ENCODE measurements at regions not wholly inside any gene's neighbourhood (a gene's known extent, or its start where the extent isn't known, plus 50 kb on each side); places are given as distances from the start of the nearest gene placed in this dataset.
A peak's percentile ranks its signal among the peaks of the same experiment; 100 is the strongest.

DNA sequence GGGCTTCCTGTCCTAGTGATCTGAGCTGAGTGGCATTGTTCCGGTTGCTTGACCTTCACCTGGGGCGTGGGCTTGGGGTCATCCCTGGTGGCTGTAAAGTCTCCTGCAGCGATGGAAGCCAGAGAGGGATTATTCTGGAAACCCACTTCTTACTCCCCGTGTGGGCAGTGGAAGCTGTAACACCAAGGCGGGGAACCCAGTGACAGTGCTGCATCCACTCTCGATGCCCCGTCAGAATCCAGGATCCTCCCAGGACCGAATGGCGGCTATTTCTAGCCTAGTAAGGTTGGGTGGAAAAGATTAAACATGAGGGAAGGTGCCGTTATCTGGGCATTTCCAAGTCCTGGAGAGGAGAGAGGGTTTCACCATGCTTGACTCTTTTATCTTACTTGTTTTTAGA lies 280.6 kb downstream of the ZNF536 start:
- 73 to 100% (median 88%) methylated on average over 2 to 8 of the region's 10 CpGs; no CpG with 5 or more reads in 3 of the 10 experiments for WGBS, 10 experiments
- in situ Hi-C loops (cut with MboI; ENCODE audit: low pct_unique_long_range_greater_than_20kb in 2 of 9, low sequenced_read_pairs in 9 of 9, unreplicated experiment in 9 of 9), result loop anchor here in 4 of 9 experiments (25.0 kb wide), 2 partner anchors 915 to 1910 kb away; no protein-coding TSS in a partner anchor
- no peak for ATAC-seq (replicated peaks in 6 of 8)
- Histone ChIP-seq H3K27ac (no peak overlapping the region), H3K4me3 (no peak overlapping the region), H3K4me1 (replicated peaks in 1 of 2) (peaks cover 48 to 51% of the 10 kb centered on the region in 2 donors)

DNA sequence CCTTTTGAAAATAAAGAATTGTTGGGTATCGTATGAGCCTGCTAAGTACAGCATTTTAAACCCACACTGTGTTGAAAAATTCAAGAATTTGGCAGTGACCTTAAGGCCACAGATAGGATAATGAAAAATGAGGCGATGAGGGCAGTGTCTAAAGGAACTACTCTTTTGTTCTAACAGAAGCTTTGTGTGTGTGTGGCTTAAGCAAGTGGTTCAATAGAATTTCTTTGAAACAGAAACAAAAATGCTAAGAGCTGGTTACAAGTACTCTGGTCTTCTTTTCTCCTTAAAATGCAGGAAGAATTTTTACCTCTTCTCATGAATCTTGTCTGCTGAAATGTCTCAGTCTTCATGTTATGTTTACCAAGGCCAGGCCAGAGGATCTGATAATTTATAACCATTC lies 279.5 kb downstream of the ZNF536 start:
- in situ Hi-C loops (cut with MboI; ENCODE audit: low pct_unique_long_range_greater_than_20kb in 2 of 9, low sequenced_read_pairs in 9 of 9, unreplicated experiment in 9 of 9), result loop anchor here in 4 of 9 experiments (25.0 kb wide), 2 partner anchors 914 to 1911 kb away; no protein-coding TSS in a partner anchor
- ATAC-seq (replicated peaks in 6 of 8), result no peak
- 0 to 100% (median 37%) methylated on average over 1 to 2 of the region's 2 CpGs for WGBS, 10 experiments

DNA sequence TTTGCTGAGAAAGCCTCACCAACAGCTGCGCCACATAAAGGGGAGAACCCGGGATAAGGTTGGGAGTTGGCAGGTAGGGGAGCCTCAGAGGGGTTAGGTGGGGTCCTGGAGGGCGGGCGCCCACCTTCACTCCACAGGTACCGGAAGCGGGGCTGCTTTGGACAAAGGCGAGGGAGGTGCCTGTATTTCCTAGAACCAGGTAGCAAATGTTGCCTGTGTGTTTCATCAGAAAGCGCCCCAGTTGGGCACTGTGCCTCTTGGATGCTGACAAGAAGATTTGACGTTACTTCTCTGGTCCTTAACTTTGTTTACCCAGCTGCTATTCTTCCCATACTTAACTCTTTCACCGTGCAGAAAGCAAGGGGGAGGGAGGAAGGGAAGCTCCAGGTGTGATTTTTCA lies 278.9 kb downstream of the ZNF536 start:
- peak overlapping the region in 1 of 2 donors; percentile 4 for H3K27ac ChIP-seq
- peaks cover 60 to 68% of the 10 kb centered on the region in 2 donors for H3K4me1 ChIP-seq (replicated peaks in 1 of 2)
- peak in 2 of 8 experiments; percentile 10 to 27 for ATAC-seq (replicated peaks in 6 of 8)
- no peak overlapping the region for H3K4me3 ChIP-seq
- 0 to 57% (median 48%) methylated on average over 1 to 7 of the region's 10 CpGs; no CpG with 5 or more reads in 2 of the 10 experiments for WGBS, 10 experiments
- in situ Hi-C loops (cut with MboI; ENCODE audit: low pct_unique_long_range_greater_than_20kb in 2 of 9, low sequenced_read_pairs in 9 of 9, unreplicated experiment in 9 of 9), result loop anchor here in 4 of 9 experiments (25.0 kb wide), 2 partner anchors 914 to 1911 kb away; no protein-coding TSS in a partner anchor

More for the DNA sequence above, 279.5 kb downstream of the ZNF536 start:
- Histone ChIP-seq H3K27ac (peak overlapping the region in 1 of 2 donors; percentile 4), H3K4me1 (replicated peaks in 1 of 2) (peaks cover 53 to 62% of the 10 kb centered on the region in 2 donors), H3K4me3 (no peak overlapping the region)

DNA sequence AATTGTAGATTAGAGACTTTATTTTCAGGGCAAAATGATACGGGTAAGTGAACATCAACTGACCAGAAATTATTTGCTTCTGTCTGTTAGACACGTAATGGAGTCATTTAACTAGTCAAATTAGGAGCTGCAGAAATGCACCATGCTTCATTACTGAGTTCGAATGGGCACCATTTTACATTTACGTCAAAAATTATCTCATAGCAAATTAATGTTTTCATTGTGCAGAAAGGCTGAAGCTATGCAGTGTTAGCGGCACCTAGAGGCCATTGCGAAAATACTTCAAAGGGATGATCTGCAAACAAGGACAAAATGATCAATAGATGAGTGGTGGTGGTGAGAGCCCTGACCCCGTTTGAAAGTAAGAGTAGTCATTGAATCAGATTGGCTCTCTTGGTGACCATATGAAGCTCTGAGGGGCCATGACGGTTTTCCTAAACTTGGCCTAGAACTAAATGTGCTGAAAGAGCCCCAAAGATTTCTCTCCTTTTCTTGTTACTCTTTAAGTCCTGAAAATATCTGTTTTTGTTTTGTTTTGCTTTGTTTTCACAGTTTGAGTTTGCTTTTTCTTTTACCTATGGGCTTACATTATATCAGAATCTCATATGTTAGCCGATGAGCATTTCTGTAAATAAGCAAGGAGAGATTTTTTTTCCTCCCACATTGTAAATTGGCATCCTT lies 277.9 kb downstream of the ZNF536 start:
- Histone ChIP-seq H3K4me3 (no peak overlapping the region), H3K27ac (no peak overlapping the region), H3K4me1 (replicated peaks in 1 of 2) (peaks cover 65 to 74% of the 10 kb centered on the region in 2 donors)
- in situ Hi-C loops (cut with MboI; ENCODE audit: low pct_unique_long_range_greater_than_20kb in 2 of 9, low sequenced_read_pairs in 9 of 9, unreplicated experiment in 9 of 9), result loop anchor here in 7 of 9 experiments (25.0 kb wide), 5 partner anchors 413 to 1912 kb away; no protein-coding TSS in a partner anchor
- peak; percentile 39 to 80 (median 48) for ATAC-seq (replicated peaks in 6 of 8)
- WGBS, 10 experiments, result 0 to 30% (median 13%) methylated on average over 1 to 9 of the region's 9 CpGs

DNA sequence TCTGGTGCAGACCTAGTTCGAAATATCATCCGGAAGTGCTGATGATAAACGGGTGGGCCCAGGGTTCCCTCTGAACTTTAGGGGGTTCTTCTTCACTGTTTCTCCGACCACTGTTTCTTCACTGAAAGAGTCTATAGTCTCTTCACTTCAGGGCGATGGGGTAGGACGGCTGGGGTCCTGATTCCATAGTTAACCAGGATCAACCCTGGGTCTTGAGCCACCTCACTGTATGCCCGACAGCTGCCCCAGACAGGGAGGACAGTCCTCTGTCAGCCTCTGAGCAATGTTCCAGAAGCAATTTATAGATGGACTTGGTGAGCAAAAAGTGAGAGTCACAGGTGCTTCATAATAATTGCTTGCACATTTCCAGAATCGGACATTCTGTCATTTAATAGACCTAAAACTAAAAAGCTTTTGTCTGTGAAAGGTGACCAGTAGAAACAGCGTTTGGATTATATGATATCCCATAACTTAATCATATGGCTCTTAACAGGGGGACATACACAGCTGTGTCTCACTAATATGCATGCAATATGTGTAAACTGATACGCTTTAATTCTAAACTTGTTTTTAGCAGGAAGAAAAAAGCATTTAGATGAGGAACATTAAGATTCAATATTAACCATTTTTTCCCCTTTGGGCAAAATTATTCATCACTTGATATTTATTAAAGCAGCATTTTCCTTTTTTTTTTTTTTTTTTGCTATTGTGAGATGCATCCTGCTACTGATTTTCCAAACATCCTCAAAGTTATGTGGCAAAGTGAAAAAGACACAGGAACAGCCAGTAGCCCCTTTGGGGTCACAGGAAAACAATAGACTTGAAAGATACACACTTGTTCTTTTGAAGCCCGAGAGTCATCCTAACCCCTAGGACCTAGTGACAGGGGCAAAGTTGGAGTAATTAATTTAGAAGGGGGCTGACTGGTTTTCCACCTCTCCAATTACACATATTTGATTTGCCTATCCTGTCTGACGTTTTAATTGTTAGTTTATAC lies 277.0 kb downstream of the ZNF536 start:
- Histone ChIP-seq H3K27ac (no peak overlapping the region), H3K4me3 (no peak overlapping the region), H3K4me1 (replicated peaks in 1 of 2) (peaks cover 65 to 71% of the 10 kb centered on the region in 2 donors)
- no peak for ATAC-seq (replicated peaks in 6 of 8)
- WGBS, 10 experiments, result 28 to 94% (median 60%) methylated on average over 5 to 11 of the region's 12 CpGs
- in situ Hi-C loops (cut with MboI; ENCODE audit: low pct_unique_long_range_greater_than_20kb in 2 of 9, low sequenced_read_pairs in 9 of 9, unreplicated experiment in 9 of 9), result loop anchor here in 5 of 9 experiments (25.0 kb wide), 3 partner anchors 412 to 887 kb away; no protein-coding TSS in a partner anchor

DNA sequence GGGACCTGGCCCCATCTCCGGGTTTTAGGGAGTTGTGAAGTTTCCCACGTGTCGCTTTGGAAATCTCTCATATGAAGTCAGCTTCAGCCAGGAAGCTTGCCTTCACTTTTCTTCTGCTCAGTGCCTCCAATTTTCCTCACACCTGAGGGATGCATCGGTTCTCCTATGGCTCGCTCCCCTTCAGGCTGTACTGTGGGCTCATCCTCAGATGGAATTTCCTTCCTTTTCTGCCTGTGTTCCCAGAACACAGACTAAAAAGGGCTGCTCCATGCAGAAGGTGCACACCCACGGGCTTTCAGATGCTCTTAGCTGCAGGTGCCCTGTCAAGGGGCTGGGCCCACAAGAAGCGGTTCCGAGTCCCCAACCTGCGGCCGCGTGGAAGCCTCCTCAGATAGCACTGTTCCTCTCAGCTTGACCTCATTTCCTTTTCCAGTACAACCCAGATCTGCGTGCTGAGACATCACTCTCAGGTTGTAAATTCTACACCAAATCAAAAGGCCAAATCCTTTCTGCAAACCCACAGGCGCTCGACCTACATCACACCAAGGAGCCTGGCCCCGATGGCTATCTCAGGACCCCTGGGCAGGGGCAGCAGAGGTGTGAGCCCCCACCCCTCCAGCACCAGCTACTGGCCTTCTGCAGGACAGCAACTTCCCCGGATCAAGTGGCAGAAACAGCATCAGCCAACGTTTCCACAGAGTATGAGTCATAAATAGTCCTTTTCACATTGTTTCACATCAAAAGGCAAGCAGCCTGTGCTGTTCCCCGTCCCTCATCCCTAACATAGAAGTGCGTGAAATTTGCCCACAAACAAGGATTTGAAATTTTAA lies 275.9 kb downstream of the ZNF536 start:
- no peak overlapping the region for H3K4me3 ChIP-seq
- H3K27ac ChIP-seq, result peak overlapping the region in 1 of 2 donors; percentile 54
- WGBS, 10 experiments, result 8 to 100% (median 67%) methylated on average over 1 to 14 of the region's 19 CpGs; no CpG with 5 or more reads in 1 of the 10 experiments
- H3K4me1 ChIP-seq (replicated peaks in 1 of 2), result peaks cover 65 to 70% of the 10 kb centered on the region in 2 donors
- peak in 6 of 8 experiments; percentile 52 to 90 (median 85) for ATAC-seq (replicated peaks in 6 of 8)
- in situ Hi-C loops (cut with MboI; ENCODE audit: low pct_unique_long_range_greater_than_20kb in 2 of 9, low sequenced_read_pairs in 9 of 9, unreplicated experiment in 9 of 9), result loop anchor here in 5 of 9 experiments (25.0 kb wide), 3 partner anchors 411 to 886 kb away; no protein-coding TSS in a partner anchor

DNA sequence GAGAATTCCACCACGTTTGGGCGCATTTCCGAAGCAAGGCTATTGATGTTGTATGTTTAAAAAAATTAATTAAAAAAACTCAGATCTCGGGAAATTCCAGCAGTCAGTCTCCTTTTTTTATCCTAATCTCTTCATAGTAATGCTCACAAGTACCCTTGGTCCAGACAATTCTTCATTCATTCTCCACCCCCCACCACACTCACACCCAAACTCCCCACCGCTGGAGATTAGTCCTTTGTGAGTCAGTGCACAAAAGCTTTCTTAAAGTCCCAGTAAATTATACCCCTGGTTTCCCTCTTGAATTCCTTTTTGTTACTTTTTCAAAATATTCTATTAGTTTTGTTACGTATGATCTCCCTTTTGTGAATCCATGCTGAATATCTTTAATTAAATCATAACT lies 274.6 kb downstream of the ZNF536 start:
- 58 to 100% (median 72%) methylated on average over 1 to 6 of the region's 6 CpGs for WGBS, 10 experiments
- no peak overlapping the region for H3K4me3 ChIP-seq
- H3K27ac ChIP-seq, result no peak overlapping the region
- peaks cover 56 to 57% of the 10 kb centered on the region in 2 donors for H3K4me1 ChIP-seq (replicated peaks in 1 of 2)
- no peak for ATAC-seq (replicated peaks in 6 of 8)
- in situ Hi-C loops (cut with MboI; ENCODE audit: low pct_unique_long_range_greater_than_20kb in 2 of 9, low sequenced_read_pairs in 9 of 9, unreplicated experiment in 9 of 9), result loop anchor here in 5 of 9 experiments (25.0 kb wide), 3 partner anchors 410 to 885 kb away; no protein-coding TSS in a partner anchor

DNA sequence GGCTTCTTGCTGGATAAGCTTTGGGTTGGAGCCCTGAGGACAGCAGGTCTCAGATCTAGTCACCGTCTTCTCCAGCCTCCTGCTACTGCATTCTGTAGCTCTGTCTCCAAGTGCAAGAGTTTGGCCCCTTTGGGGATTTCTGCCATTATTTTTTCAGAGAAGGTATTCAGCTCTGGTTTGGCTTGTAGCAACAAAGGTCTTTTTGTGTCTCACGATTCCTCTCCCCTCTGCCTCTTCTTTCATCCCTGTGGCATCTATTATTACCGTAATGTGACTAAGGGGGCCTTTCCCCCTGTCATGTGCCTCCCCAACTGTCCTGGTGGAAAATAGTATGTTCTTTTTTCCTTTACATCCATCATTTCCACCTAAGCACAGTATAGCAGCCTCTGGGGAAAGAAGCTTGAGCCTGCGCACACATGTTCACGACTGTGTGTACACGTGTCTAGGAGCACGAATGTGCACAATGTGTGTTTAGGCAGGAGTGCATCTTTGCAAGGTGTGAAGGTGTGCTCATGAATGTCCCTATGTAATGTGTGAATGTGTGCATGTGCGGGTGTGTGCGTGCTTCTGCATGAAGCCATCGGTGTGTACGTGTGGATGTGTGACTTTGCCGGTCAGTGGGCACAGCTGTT lies 273.9 kb downstream of the ZNF536 start:
- Histone ChIP-seq H3K4me3 (no peak overlapping the region), H3K4me1 (replicated peaks in 1 of 2) (peaks cover 48 to 49% of the 10 kb centered on the region in 2 donors), H3K27ac (no peak overlapping the region)
- peak in 1 of 8 experiments; percentile 20 for ATAC-seq (replicated peaks in 6 of 8)
- 0 to 92% (median 79%) methylated on average over 1 to 9 of the region's 12 CpGs; no CpG with 5 or more reads in 1 of the 10 experiments for WGBS, 10 experiments
- in situ Hi-C loops (cut with MboI; ENCODE audit: low pct_unique_long_range_greater_than_20kb in 2 of 9, low sequenced_read_pairs in 9 of 9, unreplicated experiment in 9 of 9), result loop anchor here in 5 of 9 experiments (25.0 kb wide), 3 partner anchors 409 to 884 kb away; no protein-coding TSS in a partner anchor

DNA sequence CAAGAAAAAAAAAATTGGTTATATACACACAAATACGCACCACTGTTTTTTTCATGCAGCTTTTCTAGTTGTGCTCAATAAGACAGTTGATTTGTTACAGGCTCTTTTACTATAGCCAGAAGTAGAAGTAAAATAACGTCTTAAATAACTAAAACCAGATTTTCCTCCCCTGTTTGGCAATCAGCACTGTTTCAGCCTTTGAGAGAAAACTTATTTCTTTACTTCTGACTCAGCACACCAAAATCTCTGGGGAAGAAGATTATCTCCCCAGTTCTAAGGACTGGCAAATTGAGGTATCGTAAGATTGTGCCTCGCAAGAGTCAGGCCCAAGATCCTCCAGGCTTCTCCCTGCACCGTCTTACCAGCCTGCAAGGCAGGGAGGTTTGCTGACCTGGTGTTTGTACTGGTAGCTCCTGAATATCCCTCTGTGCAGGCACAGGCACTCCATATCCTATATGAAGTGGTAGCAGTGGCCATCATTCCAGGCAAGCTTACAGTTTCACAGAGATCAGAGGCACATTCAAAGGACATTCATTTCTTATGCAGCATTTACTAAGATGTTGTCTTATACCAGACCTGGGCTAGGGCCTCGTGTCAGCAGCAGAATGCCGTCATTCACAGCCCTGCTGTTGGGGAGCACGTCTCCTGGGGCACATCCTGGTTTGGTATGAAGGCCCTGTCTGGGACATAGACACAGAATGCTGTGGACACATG lies 268.2 kb downstream of the ZNF536 start:
- Histone ChIP-seq H3K4me3 (no peak overlapping the region), H3K4me1 (replicated peaks in 1 of 2) (no peaks in the 10 kb centered on the region), H3K27ac (no peak overlapping the region)
- peak in 2 of 8 experiments; percentile 30 to 50 for ATAC-seq (replicated peaks in 6 of 8)
- in situ Hi-C loops (cut with MboI; ENCODE audit: low pct_unique_long_range_greater_than_20kb in 2 of 9, low sequenced_read_pairs in 9 of 9, unreplicated experiment in 9 of 9), result loop anchor here in 5 of 9 experiments (25.0 kb wide), 3 partner anchors 403 to 878 kb away; no protein-coding TSS in a partner anchor
- WGBS, 10 experiments, result 8 to 100% (median 91%) methylated on average over 1 to 7 of the region's 8 CpGs; no CpG with 5 or more reads in 3 of the 10 experiments

DNA sequence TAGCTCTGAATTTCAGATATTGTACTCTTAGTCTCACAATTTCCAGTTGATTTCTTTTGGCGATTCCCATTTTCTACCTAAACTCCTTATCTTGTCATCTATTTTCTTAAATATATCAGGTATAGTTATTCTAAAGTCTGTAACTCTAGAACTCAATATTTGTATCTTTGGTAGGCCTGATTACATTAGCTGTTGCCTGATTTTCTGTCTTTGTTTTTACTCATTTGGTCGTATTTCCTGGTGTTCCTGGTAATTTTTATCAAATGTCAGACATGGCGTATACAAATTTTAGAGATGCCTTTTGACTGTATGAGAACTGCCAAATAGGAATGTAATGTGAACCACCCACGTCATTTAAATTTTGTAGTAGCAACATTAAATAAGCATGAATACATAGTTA lies 266.7 kb downstream of the ZNF536 start:
- Histone ChIP-seq H3K4me1 (replicated peaks in 1 of 2) (no peaks in the 10 kb centered on the region), H3K4me3 (no peak overlapping the region), H3K27ac (no peak overlapping the region)
- in situ Hi-C loops (cut with MboI; ENCODE audit: low pct_unique_long_range_greater_than_20kb in 2 of 9, low sequenced_read_pairs in 9 of 9, unreplicated experiment in 9 of 9), result loop anchor here in 5 of 9 experiments (25.0 kb wide), 3 partner anchors 402 to 877 kb away; no protein-coding TSS in a partner anchor
- 55 to 100% (median 82%) methylated on average over 1 to 4 of the region's 4 CpGs for WGBS, 10 experiments
- no peak for ATAC-seq (replicated peaks in 6 of 8)

DNA sequence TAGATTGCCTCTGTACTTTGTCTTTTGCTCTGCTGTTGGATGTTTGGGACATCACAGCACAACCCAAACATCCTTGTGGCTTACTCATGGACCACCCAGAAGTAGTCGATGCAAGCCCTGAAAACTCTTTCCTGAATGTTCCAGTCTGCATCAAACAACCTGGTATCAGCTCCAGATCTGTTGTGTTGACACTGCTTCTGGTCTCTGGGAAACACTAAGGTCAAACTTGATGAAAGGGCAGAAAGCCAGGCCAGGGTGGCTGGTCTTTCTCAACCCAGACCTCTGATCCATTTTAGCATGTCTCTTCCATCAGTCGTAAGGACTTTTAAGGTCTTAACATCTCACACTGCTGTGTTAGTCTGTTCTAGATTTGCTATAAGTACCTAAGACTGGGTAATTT lies 265.7 kb downstream of the ZNF536 start:
- 64 to 100% (median 90%) methylated on average over 1 to 2 of the region's 2 CpGs; no CpG with 5 or more reads in 3 of the 10 experiments for WGBS, 10 experiments
- Histone ChIP-seq H3K4me3 (no peak overlapping the region), H3K27ac (no peak overlapping the region), H3K4me1 (replicated peaks in 1 of 2) (no peaks in the 10 kb centered on the region)
- ATAC-seq (replicated peaks in 6 of 8), result no peak
- in situ Hi-C loops (cut with MboI; ENCODE audit: low pct_unique_long_range_greater_than_20kb in 2 of 9, low sequenced_read_pairs in 9 of 9, unreplicated experiment in 9 of 9), result loop anchor here in 5 of 9 experiments (25.0 kb wide), 3 partner anchors 401 to 876 kb away; no protein-coding TSS in a partner anchor

All from motor neuron (in vitro differentiated cells).